ENCODE measurements at regions not wholly inside any gene's neighbourhood (a gene's known extent, or its start where the extent isn't known, plus 50 kb on each side); places are given as distances from the start of the nearest gene placed in this dataset.

- H3K4me1 ChIP-seq (ENCODE audit: control insufficient read depth, insufficient read depth, low read length) = no peaks in the 10 kb centered on the region
- H3K36me3 ChIP-seq (ENCODE audit: control insufficient read depth, insufficient read depth, low read length) = no peaks in the 10 kb centered on the region
- no peaks in the 10 kb centered on the region for H3K27me3 ChIP-seq (ENCODE audit: control insufficient read depth, insufficient read depth, low read length)
- no peak overlapping the region for H3K9ac ChIP-seq (ENCODE audit: low read length)
- H3K4me3 ChIP-seq (ENCODE audit: low read length) = no peak overlapping the region
- no peak overlapping the region for H3K27ac ChIP-seq (ENCODE audit: low read depth, low read length)
Measured at GRCh38 chr9:115922444-115922843, 231.1 kb upstream of the PAPPA start.

- Histone ChIP-seq H3K4me1 (ENCODE audit: control insufficient read depth, insufficient read depth, low read length) (no peaks in the 10 kb centered on the region), H3K27ac (ENCODE audit: low read depth, low read length) (no peak overlapping the region), H3K9ac (ENCODE audit: low read length) (no peak overlapping the region), H3K27me3 (ENCODE audit: control insufficient read depth, insufficient read depth, low read length) (no peaks in the 10 kb centered on the region), H3K36me3 (ENCODE audit: control insufficient read depth, insufficient read depth, low read length) (no peaks in the 10 kb centered on the region), H3K4me3 (ENCODE audit: low read length) (no peak overlapping the region)
Measured at GRCh38 chr9:115923410-115923809, 230.2 kb upstream of the PAPPA start.

GRCh38 chr9:115923903-115924668 is 229.5 kb upstream of the PAPPA start:
- Histone ChIP-seq H3K36me3 (ENCODE audit: control insufficient read depth, insufficient read depth, low read length) (no peaks in the 10 kb centered on the region), H3K27me3 (ENCODE audit: control insufficient read depth, insufficient read depth, low read length) (no peaks in the 10 kb centered on the region), H3K27ac (ENCODE audit: low read depth, low read length) (no peak overlapping the region), H3K4me1 (ENCODE audit: control insufficient read depth, insufficient read depth, low read length) (no peaks in the 10 kb centered on the region), H3K9ac (ENCODE audit: low read length) (no peak overlapping the region), H3K4me3 (ENCODE audit: low read length) (no peak overlapping the region)

GRCh38 chr9:115924669-115924987 is 229.0 kb upstream of the PAPPA start:
- Histone ChIP-seq H3K4me1 (ENCODE audit: control insufficient read depth, insufficient read depth, low read length) (no peaks in the 10 kb centered on the region), H3K9ac (ENCODE audit: low read length) (no peak overlapping the region), H3K36me3 (ENCODE audit: control insufficient read depth, insufficient read depth, low read length) (no peaks in the 10 kb centered on the region), H3K27me3 (ENCODE audit: control insufficient read depth, insufficient read depth, low read length) (no peaks in the 10 kb centered on the region), H3K27ac (ENCODE audit: low read depth, low read length) (no peak overlapping the region), H3K4me3 (ENCODE audit: low read length) (no peak overlapping the region)

GRCh38 chr9:115925424-115925823 is 228.2 kb upstream of the PAPPA start:
- no peaks in the 10 kb centered on the region for H3K27me3 ChIP-seq (ENCODE audit: control insufficient read depth, insufficient read depth, low read length)

GRCh38 chr9:115930472-115930871 is 223.1 kb upstream of the PAPPA start:
- Histone ChIP-seq H3K27me3 (ENCODE audit: control insufficient read depth, insufficient read depth, low read length) (no peaks in the 10 kb centered on the region), H3K9ac (ENCODE audit: low read length) (no peak overlapping the region), H3K4me1 (ENCODE audit: control insufficient read depth, insufficient read depth, low read length) (no peaks in the 10 kb centered on the region), H3K4me3 (ENCODE audit: low read length) (no peak overlapping the region), H3K27ac (ENCODE audit: low read depth, low read length) (no peak overlapping the region), H3K36me3 (ENCODE audit: control insufficient read depth, insufficient read depth, low read length) (no peaks in the 10 kb centered on the region)

More at GRCh38 chr9:115925424-115925823, 228.2 kb upstream of the PAPPA start:
- no peaks in the 10 kb centered on the region for H3K4me1 ChIP-seq (ENCODE audit: control insufficient read depth, insufficient read depth, low read length)
- H3K9ac ChIP-seq (ENCODE audit: low read length) = no peak overlapping the region
- no peak overlapping the region for H3K4me3 ChIP-seq (ENCODE audit: low read length)
- H3K27ac ChIP-seq (ENCODE audit: low read depth, low read length) = no peak overlapping the region
- H3K36me3 ChIP-seq (ENCODE audit: control insufficient read depth, insufficient read depth, low read length) = no peaks in the 10 kb centered on the region

- Histone ChIP-seq H3K9ac (ENCODE audit: low read length) (no peak overlapping the region), H3K27me3 (ENCODE audit: control insufficient read depth, insufficient read depth, low read length) (no peaks in the 10 kb centered on the region), H3K4me1 (ENCODE audit: control insufficient read depth, insufficient read depth, low read length) (no peaks in the 10 kb centered on the region), H3K4me3 (ENCODE audit: low read length) (no peak overlapping the region), H3K27ac (ENCODE audit: low read depth, low read length) (no peak overlapping the region), H3K36me3 (ENCODE audit: control insufficient read depth, insufficient read depth, low read length) (no peaks in the 10 kb centered on the region)
Measured at GRCh38 chr9:115938479-115938878, 215.1 kb upstream of the PAPPA start.

- H3K27ac ChIP-seq (ENCODE audit: low read depth, low read length) = no peak overlapping the region
- no peak overlapping the region for H3K4me3 ChIP-seq (ENCODE audit: low read length)
- H3K9ac ChIP-seq (ENCODE audit: low read length) = no peak overlapping the region
- H3K4me1 ChIP-seq (ENCODE audit: control insufficient read depth, insufficient read depth, low read length) = no peaks in the 10 kb centered on the region
- no peaks in the 10 kb centered on the region for H3K27me3 ChIP-seq (ENCODE audit: control insufficient read depth, insufficient read depth, low read length)
- H3K36me3 ChIP-seq (ENCODE audit: control insufficient read depth, insufficient read depth, low read length) = no peaks in the 10 kb centered on the region
Measured at GRCh38 chr9:115939065-115939765, 214.4 kb upstream of the PAPPA start.

GRCh38 chr9:115941561-115942315 is 211.9 kb upstream of the PAPPA start:
- no peak overlapping the region for H3K27ac ChIP-seq (ENCODE audit: low read depth, low read length)
- H3K9ac ChIP-seq (ENCODE audit: low read length) = no peak overlapping the region
- no peaks in the 10 kb centered on the region for H3K4me1 ChIP-seq (ENCODE audit: control insufficient read depth, insufficient read depth, low read length)
- no peak overlapping the region for H3K4me3 ChIP-seq (ENCODE audit: low read length)
- H3K36me3 ChIP-seq (ENCODE audit: control insufficient read depth, insufficient read depth, low read length) = no peaks in the 10 kb centered on the region
- no peaks in the 10 kb centered on the region for H3K27me3 ChIP-seq (ENCODE audit: control insufficient read depth, insufficient read depth, low read length)

GRCh38 chr9:115943431-115944165 is 210.0 kb upstream of the PAPPA start:
- Histone ChIP-seq H3K27ac (ENCODE audit: low read depth, low read length) (peak overlapping the region; percentile 42), H3K9ac (ENCODE audit: low read length) (no peak overlapping the region), H3K27me3 (ENCODE audit: control insufficient read depth, insufficient read depth, low read length) (no peaks in the 10 kb centered on the region), H3K4me3 (ENCODE audit: low read length) (no peak overlapping the region), H3K4me1 (ENCODE audit: control insufficient read depth, insufficient read depth, low read length) (no peaks in the 10 kb centered on the region), H3K36me3 (ENCODE audit: control insufficient read depth, insufficient read depth, low read length) (no peaks in the 10 kb centered on the region)

- H3K4me3 ChIP-seq (ENCODE audit: low read length) = no peak overlapping the region
- H3K36me3 ChIP-seq (ENCODE audit: control insufficient read depth, insufficient read depth, low read length) = no peaks in the 10 kb centered on the region
- no peak overlapping the region for H3K9ac ChIP-seq (ENCODE audit: low read length)
- no peaks in the 10 kb centered on the region for H3K27me3 ChIP-seq (ENCODE audit: control insufficient read depth, insufficient read depth, low read length)
- peak overlapping the region; percentile 42 for H3K27ac ChIP-seq (ENCODE audit: low read depth, low read length)
- H3K4me1 ChIP-seq (ENCODE audit: control insufficient read depth, insufficient read depth, low read length) = no peaks in the 10 kb centered on the region
Measured at GRCh38 chr9:115944166-115944948, 209.2 kb upstream of the PAPPA start.
